ENCODE measurements at regions not wholly inside any gene's neighbourhood (a gene's known extent, or its start where the extent isn't known, plus 50 kb on each side); places are given as distances from the start of the nearest gene placed in this dataset.

- Mint-ChIP-seq H3K27me3 (ENCODE audit: insufficient read depth) (no peaks in the 10 kb centered on the region), H3K4me1 (ENCODE audit: low read depth) (no peaks in the 10 kb centered on the region), H3K4me3 (no peak overlapping the region), H3K9me3 (no peaks in the 10 kb centered on the region), H3K36me3 (ENCODE audit: low read depth) (no peaks in the 10 kb centered on the region), H3K27ac (no peak overlapping the region)
- no peak for DNase-seq (ENCODE audit: low spot score)
- intact Hi-C loops (cut with micrococcal nuclease): no loop called here
Measured at GRCh38 chr3:165644331-165644730, 192.9 kb downstream of the BCHE start.

- H3K36me3 Mint-ChIP-seq (ENCODE audit: low read depth): no peaks in the 10 kb centered on the region
- H3K27me3 Mint-ChIP-seq (ENCODE audit: insufficient read depth): no peaks in the 10 kb centered on the region
- H3K4me1 Mint-ChIP-seq (ENCODE audit: low read depth): no peaks in the 10 kb centered on the region
- intact Hi-C loops (cut with micrococcal nuclease): no loop called here
- H3K4me3 Mint-ChIP-seq: no peak overlapping the region
- H3K9me3 Mint-ChIP-seq: no peaks in the 10 kb centered on the region
- H3K27ac Mint-ChIP-seq: no peak overlapping the region
- no peak for DNase-seq (ENCODE audit: low spot score)
Measured at GRCh38 chr3:165643425-165643824, 193.8 kb downstream of the BCHE start.

GRCh38 chr3:165642761-165643420 is 194.3 kb downstream of the BCHE start:
- Mint-ChIP-seq H3K9me3 (no peaks in the 10 kb centered on the region), H3K4me3 (no peak overlapping the region), H3K27ac (no peak overlapping the region), H3K4me1 (ENCODE audit: low read depth) (no peaks in the 10 kb centered on the region), H3K27me3 (ENCODE audit: insufficient read depth) (no peaks in the 10 kb centered on the region), H3K36me3 (ENCODE audit: low read depth) (no peaks in the 10 kb centered on the region)
- DNase-seq (ENCODE audit: low spot score): no peak
- intact Hi-C loops (cut with micrococcal nuclease): no loop called here

GRCh38 chr3:165641569-165642310 is 195.5 kb downstream of the BCHE start:
- no peak overlapping the region for H3K4me3 Mint-ChIP-seq
- no peaks in the 10 kb centered on the region for H3K36me3 Mint-ChIP-seq (ENCODE audit: low read depth)
- no peaks in the 10 kb centered on the region for H3K27me3 Mint-ChIP-seq (ENCODE audit: insufficient read depth)
- H3K9me3 Mint-ChIP-seq: no peaks in the 10 kb centered on the region
- H3K4me1 Mint-ChIP-seq (ENCODE audit: low read depth): no peaks in the 10 kb centered on the region
- intact Hi-C loops (cut with micrococcal nuclease): no loop called here
- no peak overlapping the region for H3K27ac Mint-ChIP-seq
- no peak for DNase-seq (ENCODE audit: low spot score)

- H3K4me3 Mint-ChIP-seq: no peak overlapping the region
- no peaks in the 10 kb centered on the region for H3K27me3 Mint-ChIP-seq (ENCODE audit: insufficient read depth)
- no peak for DNase-seq (ENCODE audit: low spot score)
- no peaks in the 10 kb centered on the region for H3K4me1 Mint-ChIP-seq (ENCODE audit: low read depth)
- no peak overlapping the region for H3K27ac Mint-ChIP-seq
- intact Hi-C loops (cut with micrococcal nuclease): no loop called here
- no peaks in the 10 kb centered on the region for H3K36me3 Mint-ChIP-seq (ENCODE audit: low read depth)
- H3K9me3 Mint-ChIP-seq: no peaks in the 10 kb centered on the region
Measured at GRCh38 chr3:165640970-165641369, 196.3 kb downstream of the BCHE start.

GRCh38 chr3:165640031-165640430 is 197.2 kb downstream of the BCHE start:
- no peak overlapping the region for H3K4me3 Mint-ChIP-seq
- H3K27ac Mint-ChIP-seq: no peak overlapping the region
- H3K4me1 Mint-ChIP-seq (ENCODE audit: low read depth): no peaks in the 10 kb centered on the region
- no peak for DNase-seq (ENCODE audit: low spot score)
- H3K9me3 Mint-ChIP-seq: no peaks in the 10 kb centered on the region
- H3K27me3 Mint-ChIP-seq (ENCODE audit: insufficient read depth): no peaks in the 10 kb centered on the region
- H3K36me3 Mint-ChIP-seq (ENCODE audit: low read depth): no peaks in the 10 kb centered on the region
- intact Hi-C loops (cut with micrococcal nuclease): no loop called here

- intact Hi-C loops (cut with micrococcal nuclease): no loop called here
- Mint-ChIP-seq H3K9me3 (peaks cover 14% of the 10 kb centered on the region), H3K4me3 (no peak overlapping the region), H3K36me3 (ENCODE audit: low read depth) (no peaks in the 10 kb centered on the region), H3K4me1 (ENCODE audit: low read depth) (no peaks in the 10 kb centered on the region), H3K27ac (no peak overlapping the region), H3K27me3 (ENCODE audit: insufficient read depth) (no peaks in the 10 kb centered on the region)
- DNase-seq (ENCODE audit: low spot score): no peak
Measured at GRCh38 chr3:165638034-165638433, 199.2 kb downstream of the BCHE start.

- no peaks in the 10 kb centered on the region for H3K27me3 Mint-ChIP-seq (ENCODE audit: insufficient read depth)
- intact Hi-C loops (cut with micrococcal nuclease): no loop called here
- H3K4me3 Mint-ChIP-seq: no peak overlapping the region
- H3K36me3 Mint-ChIP-seq (ENCODE audit: low read depth): no peaks in the 10 kb centered on the region
- peaks cover 14% of the 10 kb centered on the region for H3K9me3 Mint-ChIP-seq
- no peak for DNase-seq (ENCODE audit: low spot score)
- no peaks in the 10 kb centered on the region for H3K4me1 Mint-ChIP-seq (ENCODE audit: low read depth)
- no peak overlapping the region for H3K27ac Mint-ChIP-seq
Measured at GRCh38 chr3:165636684-165637015, 200.6 kb downstream of the BCHE start.

GRCh38 chr3:165635791-165636683 is 201.2 kb downstream of the BCHE start:
- Mint-ChIP-seq H3K36me3 (ENCODE audit: low read depth) (no peaks in the 10 kb centered on the region), H3K4me3 (no peak overlapping the region), H3K27me3 (ENCODE audit: insufficient read depth) (no peaks in the 10 kb centered on the region), H3K27ac (no peak overlapping the region), H3K9me3 (peaks cover 14% of the 10 kb centered on the region), H3K4me1 (ENCODE audit: low read depth) (no peaks in the 10 kb centered on the region)
- DNase-seq (ENCODE audit: low spot score): no peak
- intact Hi-C loops (cut with micrococcal nuclease): no loop called here

GRCh38 chr3:165624761-165625160 is 212.5 kb downstream of the BCHE start:
- Mint-ChIP-seq H3K9me3 (peaks cover 8% of the 10 kb centered on the region), H3K4me1 (ENCODE audit: low read depth) (no peaks in the 10 kb centered on the region), H3K27me3 (ENCODE audit: insufficient read depth) (no peaks in the 10 kb centered on the region), H3K27ac (no peak overlapping the region), H3K4me3 (no peak overlapping the region), H3K36me3 (ENCODE audit: low read depth) (no peaks in the 10 kb centered on the region)
- DNase-seq (ENCODE audit: low spot score): no peak
- intact Hi-C loops (cut with micrococcal nuclease): no loop called here

GRCh38 chr3:165622356-165622755 is 214.9 kb downstream of the BCHE start:
- no peak for DNase-seq (ENCODE audit: low spot score)

GRCh38 chr3:165619069-165619468 is 218.2 kb downstream of the BCHE start:
- Mint-ChIP-seq H3K4me1 (ENCODE audit: low read depth) (no peaks in the 10 kb centered on the region), H3K36me3 (ENCODE audit: low read depth) (no peaks in the 10 kb centered on the region), H3K4me3 (no peak overlapping the region), H3K27ac (no peak overlapping the region), H3K9me3 (peaks cover 3% of the 10 kb centered on the region), H3K27me3 (ENCODE audit: insufficient read depth) (no peaks in the 10 kb centered on the region)
- no peak for DNase-seq (ENCODE audit: low spot score)
- intact Hi-C loops (cut with micrococcal nuclease): no loop called here

More at GRCh38 chr3:165622356-165622755, 214.9 kb downstream of the BCHE start:
- intact Hi-C loops (cut with micrococcal nuclease): no loop called here
- Mint-ChIP-seq H3K36me3 (ENCODE audit: low read depth) (no peaks in the 10 kb centered on the region), H3K27ac (no peak overlapping the region), H3K27me3 (ENCODE audit: insufficient read depth) (no peaks in the 10 kb centered on the region), H3K9me3 (peaks cover 3% of the 10 kb centered on the region), H3K4me3 (no peak overlapping the region), H3K4me1 (ENCODE audit: low read depth) (no peaks in the 10 kb centered on the region)

GRCh38 chr3:165617134-165617533 is 220.1 kb downstream of the BCHE start:
- Mint-ChIP-seq H3K27me3 (ENCODE audit: insufficient read depth) (no peaks in the 10 kb centered on the region), H3K9me3 (no peaks in the 10 kb centered on the region), H3K4me3 (no peak overlapping the region), H3K36me3 (ENCODE audit: low read depth) (no peaks in the 10 kb centered on the region), H3K4me1 (ENCODE audit: low read depth) (no peaks in the 10 kb centered on the region), H3K27ac (no peak overlapping the region)
- intact Hi-C loops (cut with micrococcal nuclease): no loop called here
- DNase-seq (ENCODE audit: low spot score): no peak

Data from activated T-helper 1 cell treated with anti-CD3 and anti-CD28 coated beads, Interleukin-12 subunit alpha, Interleukin-12 subunit beta, Interleukin-2, Interleukin-4 antibody, amounts not matched to agents 30 ng/mL and 10 ng/mL and 1 ng/mL, durations not matched to agents 14 hours and 24 hours and 36 hours (primary cell).